ENCODE measurements at regions not wholly inside any gene's neighbourhood (a gene's known extent, or its start where the extent isn't known, plus 50 kb on each side); places are given as distances from the start of the nearest gene placed in this dataset.

DNA sequence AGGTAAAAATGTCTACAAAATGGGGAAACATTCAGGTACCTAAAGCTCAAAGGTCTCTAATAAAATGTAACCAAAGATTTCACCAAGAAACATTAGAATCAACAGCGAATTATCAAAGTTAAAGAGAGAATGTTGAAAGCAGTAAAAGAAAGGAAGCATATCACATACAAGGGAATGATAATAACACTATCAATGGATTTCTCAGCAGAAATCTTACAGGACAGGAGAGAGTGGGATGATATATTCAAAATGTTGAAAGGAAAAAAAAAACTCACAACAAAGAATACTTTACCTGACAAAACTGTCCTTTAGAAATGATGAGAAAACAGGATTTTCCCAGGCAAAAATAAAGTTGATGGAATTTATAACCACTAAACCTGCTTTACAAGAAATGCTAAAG, 591.2 kb upstream of the POU3F3 start:
- no peak for TF ChIP-seq CTCF (IDR thresholded peaks at IDR 0.05)
- no peak for TF ChIP-seq POLR2A (IDR thresholded peaks at IDR 0.05)

All from lower leg skin (tissue), 3 donors.